ENCODE measurements at regions not wholly inside any gene's neighbourhood (a gene's known extent, or its start where the extent isn't known, plus 50 kb on each side); places are given as distances from the start of the nearest gene placed in this dataset.

GRCh38 chr6:44025226-44025625, 102.0 kb downstream of the MRPL14 start:
- TF ChIP-seq REST (IDR thresholded peaks at IDR 0.05; ENCODE audit: insufficient read depth in 1 of 2, low read depth in 2 of 2, low read length in 2 of 2) (no peak), POLR2AphosphoS5 (IDR thresholded peaks at IDR 0.05; ENCODE audit: low read depth, low read length) (no peak), SIN3A (IDR thresholded peaks at IDR 0.05; ENCODE audit: borderline replicate concordance, insufficient read depth, low read length) (no peak), TAF1 (IDR thresholded peaks at IDR 0.05; ENCODE audit: borderline replicate concordance, insufficient read depth, low read length) (no peak)

Measured in PFSK-1 (cell line).